ENCODE measurements at regions not wholly inside any gene's neighbourhood (a gene's known extent, or its start where the extent isn't known, plus 50 kb on each side); places are given as distances from the start of the nearest gene placed in this dataset.

DNA sequence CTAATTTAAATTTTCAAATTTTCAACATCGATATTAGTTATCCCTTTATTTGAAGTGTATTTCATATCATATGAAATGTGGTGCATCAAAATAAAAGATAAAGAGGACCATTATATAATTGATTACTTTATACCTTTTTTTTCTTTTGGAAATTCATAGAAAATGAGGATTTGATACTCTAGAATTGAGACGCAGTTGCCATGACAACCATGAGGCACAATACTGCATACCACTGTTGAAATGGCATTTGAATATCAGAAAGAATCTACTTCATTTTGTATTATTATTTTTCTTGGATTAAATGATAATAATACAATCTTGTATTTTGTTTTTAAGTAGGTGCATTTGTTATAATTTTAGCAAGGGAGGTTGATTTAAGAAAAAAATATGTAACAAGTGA is 323.1 kb downstream of the PCDH18 start:
- no peak for DNase-seq
- Histone ChIP-seq H3K4me1 (no peaks in the 10 kb centered on the region), H3K9me3 (no peaks in the 10 kb centered on the region), H3K9ac (ENCODE audit: low read depth in 2 of 2, low read length in 2 of 2) (no peak overlapping the region), H3K4me3 (no peak overlapping the region), H3K36me3 (no peaks in the 10 kb centered on the region), H3K27me3 (no peaks in the 10 kb centered on the region), H3K27ac (no peak overlapping the region)
- intact Hi-C loops (cut with DNase I): no loop called here
- no peak for TF ChIP-seq CTCF (IDR thresholded peaks at IDR 0.05)

DNA sequence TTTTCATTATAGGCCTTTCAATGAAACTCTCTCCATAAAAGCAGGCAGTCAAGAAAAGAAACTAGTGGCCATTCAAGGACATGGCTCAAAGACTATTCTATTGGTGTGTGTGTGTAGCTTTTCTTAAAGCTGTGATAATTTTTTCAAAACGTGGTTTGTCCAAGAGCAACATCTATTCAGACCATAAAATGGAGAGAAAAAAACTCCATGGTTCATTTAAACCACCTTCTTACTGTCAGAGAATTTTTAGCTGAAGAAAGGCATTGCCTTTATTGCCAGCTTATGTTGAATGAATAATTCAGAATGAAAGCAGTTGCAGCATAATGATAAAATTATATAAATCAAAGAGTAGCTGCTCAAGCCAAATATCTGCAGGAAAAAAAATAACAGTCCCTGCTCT is 325.5 kb downstream of the PCDH18 start:
- no peak overlapping the region for H3K4me3 ChIP-seq
- H3K9me3 ChIP-seq: no peaks in the 10 kb centered on the region
- H3K36me3 ChIP-seq: no peaks in the 10 kb centered on the region
- no peaks in the 10 kb centered on the region for H3K4me1 ChIP-seq
- no peaks in the 10 kb centered on the region for H3K27me3 ChIP-seq
- intact Hi-C loops (cut with DNase I): no loop called here
- no peak overlapping the region for H3K9ac ChIP-seq (ENCODE audit: low read depth in 2 of 2, low read length in 2 of 2)
- DNase-seq: no peak
- no peak overlapping the region for H3K27ac ChIP-seq
- no peak for TF ChIP-seq CTCF (IDR thresholded peaks at IDR 0.05)

DNA sequence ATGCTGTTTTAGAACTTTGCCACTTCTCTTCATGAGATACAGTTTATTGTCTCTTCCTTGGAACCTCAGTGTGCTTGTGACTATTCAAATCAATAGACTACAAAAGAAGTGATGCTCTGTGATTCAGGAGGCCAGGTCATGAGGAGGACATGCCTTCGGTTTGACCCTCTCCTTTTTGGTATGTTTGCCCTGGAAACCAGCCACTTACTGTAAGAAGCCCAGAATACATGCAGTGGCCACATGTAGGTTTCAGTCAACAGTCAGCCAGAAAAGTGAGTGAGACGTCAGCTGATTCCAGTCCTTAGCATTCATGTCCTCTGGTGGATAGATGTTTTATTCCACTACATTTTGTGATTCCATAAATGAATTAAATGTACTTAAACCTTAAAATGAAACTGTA is 328.7 kb downstream of the PCDH18 start:
- no peak for DNase-seq
- H3K27me3 ChIP-seq: no peaks in the 10 kb centered on the region
- H3K9ac ChIP-seq (ENCODE audit: low read depth in 2 of 2, low read length in 2 of 2): no peak overlapping the region
- intact Hi-C loops (cut with DNase I): no loop called here
- H3K4me3 ChIP-seq: no peak overlapping the region
- no peak overlapping the region for H3K27ac ChIP-seq
- no peaks in the 10 kb centered on the region for H3K36me3 ChIP-seq
- H3K4me1 ChIP-seq: no peaks in the 10 kb centered on the region
- no peak for TF ChIP-seq CTCF (IDR thresholded peaks at IDR 0.05)
- H3K9me3 ChIP-seq: no peaks in the 10 kb centered on the region

GRCh38 chr4:137200322-137200721 is 332.0 kb downstream of the PCDH18 start:
- H3K4me3 ChIP-seq: no peak overlapping the region
- no peaks in the 10 kb centered on the region for H3K9me3 ChIP-seq
- no peaks in the 10 kb centered on the region for H3K4me1 ChIP-seq
- H3K36me3 ChIP-seq: no peaks in the 10 kb centered on the region
- intact Hi-C loops (cut with DNase I): no loop called here
- DNase-seq: no peak
- no peaks in the 10 kb centered on the region for H3K27me3 ChIP-seq
- H3K27ac ChIP-seq: no peak overlapping the region
- H3K9ac ChIP-seq (ENCODE audit: low read depth in 2 of 2, low read length in 2 of 2): no peak overlapping the region
- TF ChIP-seq CTCF (IDR thresholded peaks at IDR 0.05): no peak

- Histone ChIP-seq H3K4me3 (no peak overlapping the region), H3K27me3 (no peaks in the 10 kb centered on the region), H3K4me1 (no peaks in the 10 kb centered on the region), H3K27ac (no peak overlapping the region), H3K36me3 (no peaks in the 10 kb centered on the region), H3K9ac (ENCODE audit: low read depth in 2 of 2, low read length in 2 of 2) (no peak overlapping the region), H3K9me3 (no peaks in the 10 kb centered on the region)
- DNase-seq: no peak
- intact Hi-C loops (cut with DNase I): no loop called here
- TF ChIP-seq CTCF (IDR thresholded peaks at IDR 0.05): no peak
Measured at GRCh38 chr4:137198791-137199190, 333.5 kb downstream of the PCDH18 start.

- intact Hi-C loops (cut with DNase I): no loop called here
- Histone ChIP-seq H3K4me3 (no peak overlapping the region), H3K27ac (no peak overlapping the region), H3K9ac (ENCODE audit: low read depth in 2 of 2, low read length in 2 of 2) (no peak overlapping the region), H3K27me3 (no peaks in the 10 kb centered on the region), H3K4me1 (no peaks in the 10 kb centered on the region), H3K9me3 (no peaks in the 10 kb centered on the region), H3K36me3 (no peaks in the 10 kb centered on the region)
- no peak for DNase-seq
- no peak for TF ChIP-seq CTCF (IDR thresholded peaks at IDR 0.05)
Measured at GRCh38 chr4:137194670-137195069, 337.6 kb downstream of the PCDH18 start.

Measured in colonic mucosa (tissue), 4 donors.